ENCODE measurements at regions not wholly inside any gene's neighbourhood (a gene's known extent, or its start where the extent isn't known, plus 50 kb on each side); places are given as distances from the start of the nearest gene placed in this dataset.

DNA sequence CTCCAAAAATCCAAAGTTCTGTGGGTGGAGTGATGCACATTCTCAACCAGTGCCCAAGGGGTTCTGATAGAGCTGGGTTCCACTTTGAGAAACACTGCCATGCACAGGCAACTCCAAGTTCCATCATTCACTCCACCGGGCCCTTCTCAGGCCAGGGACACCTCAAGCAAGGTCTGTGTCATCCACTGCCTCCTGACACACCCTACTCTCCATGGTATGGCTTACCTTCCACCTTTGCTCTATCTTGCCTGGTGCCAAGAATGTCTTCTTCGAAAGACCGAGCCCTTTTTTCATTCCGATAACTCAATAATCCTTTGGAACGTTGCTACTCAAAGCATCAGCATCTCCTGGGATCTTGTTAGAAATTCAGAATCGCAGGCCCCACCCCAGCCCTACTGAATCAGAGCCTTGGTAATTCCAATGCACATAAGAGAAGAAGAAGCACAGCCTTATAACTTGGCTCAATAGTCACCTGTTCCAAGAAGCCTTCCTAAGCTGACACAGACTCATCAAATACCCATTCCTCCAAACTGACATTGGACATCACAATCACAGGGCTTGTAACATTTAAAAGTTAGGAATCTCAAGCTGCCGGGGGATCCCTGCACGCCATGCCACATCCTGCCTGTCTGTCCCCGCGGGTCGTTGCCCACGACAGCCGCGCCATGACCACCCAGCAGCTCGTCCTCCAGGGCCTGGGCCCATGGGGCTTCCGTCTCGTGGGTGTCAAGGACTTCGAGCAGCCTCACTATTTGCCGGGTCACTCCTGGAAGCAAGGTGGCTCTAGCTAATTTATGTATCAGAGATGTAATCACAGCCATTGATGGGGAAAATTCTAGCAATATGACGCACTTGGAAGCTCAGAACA lies 66.4 kb downstream of the VCPKMT start:
- no peak for TF ChIP-seq CTCF (IDR thresholded peaks at IDR 0.05)
- TF ChIP-seq POLR2A (IDR thresholded peaks at IDR 0.05), result no peak
